ENCODE measurements at regions not wholly inside any gene's neighbourhood (a gene's known extent, or its start where the extent isn't known, plus 50 kb on each side); places are given as distances from the start of the nearest gene placed in this dataset.

GRCh38 chr4:12177416-12177815, 748.7 kb upstream of the HS3ST1 start:
- TF ChIP-seq, protein P1, sequence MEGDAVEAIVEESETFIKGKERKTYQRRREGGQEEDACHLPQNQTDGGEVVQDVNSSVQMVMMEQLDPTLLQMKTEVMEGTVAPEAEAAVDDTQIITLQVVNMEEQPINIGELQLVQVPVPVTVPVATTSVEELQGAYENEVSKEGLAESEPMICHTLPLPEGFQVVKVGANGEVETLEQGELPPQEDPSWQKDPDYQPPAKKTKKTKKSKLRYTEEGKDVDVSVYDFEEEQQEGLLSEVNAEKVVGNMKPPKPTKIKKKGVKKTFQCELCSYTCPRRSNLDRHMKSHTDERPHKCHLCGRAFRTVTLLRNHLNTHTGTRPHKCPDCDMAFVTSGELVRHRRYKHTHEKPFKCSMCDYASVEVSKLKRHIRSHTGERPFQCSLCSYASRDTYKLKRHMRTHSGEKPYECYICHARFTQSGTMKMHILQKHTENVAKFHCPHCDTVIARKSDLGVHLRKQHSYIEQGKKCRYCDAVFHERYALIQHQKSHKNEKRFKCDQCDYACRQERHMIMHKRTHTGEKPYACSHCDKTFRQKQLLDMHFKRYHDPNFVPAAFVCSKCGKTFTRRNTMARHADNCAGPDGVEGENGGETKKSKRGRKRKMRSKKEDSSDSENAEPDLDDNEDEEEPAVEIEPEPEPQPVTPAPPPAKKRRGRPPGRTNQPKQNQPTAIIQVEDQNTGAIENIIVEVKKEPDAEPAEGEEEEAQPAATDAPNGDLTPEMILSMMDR (IDR thresholded peaks at IDR 0.05): no peak
- TF ChIP-seq EZH2 (IDR thresholded peaks at IDR 0.05; ENCODE audit: borderline replicate concordance, insufficient read depth, low read depth, low read length, poor library complexity, severe bottlenecking): no peak

All from B cell (primary cell).